ENCODE measurements at regions not wholly inside any gene's neighbourhood (a gene's known extent, or its start where the extent isn't known, plus 50 kb on each side); places are given as distances from the start of the nearest gene placed in this dataset.

DNA sequence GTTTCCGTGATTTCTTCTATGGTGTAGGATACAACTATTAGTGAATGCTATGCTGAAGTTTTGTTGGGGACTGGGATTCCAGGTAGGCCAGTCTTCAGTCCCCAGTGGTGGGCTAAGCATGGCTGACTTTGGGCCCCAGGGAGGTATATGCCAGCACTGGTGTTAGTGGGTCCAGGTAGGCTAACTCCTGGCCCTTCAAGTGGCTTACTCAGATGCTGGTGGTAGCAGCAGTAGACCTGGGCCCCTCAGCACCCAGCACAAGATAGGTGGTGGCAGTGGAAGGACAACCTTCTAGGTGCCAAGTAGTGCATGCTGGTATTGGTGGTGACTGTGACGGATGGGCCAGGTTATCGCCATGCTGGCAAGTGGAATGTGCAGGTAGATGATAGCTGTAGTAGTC is 955.1 kb downstream of the TMTC2 start:
- TF ChIP-seq TBP (IDR thresholded peaks at IDR 0.05; ENCODE audit: low read depth, low read length) = no peak
- TF ChIP-seq NANOG (IDR thresholded peaks at IDR 0.05; ENCODE audit: insufficient read depth, low read depth, low read length, poor library complexity, severe bottlenecking) = no peak
- TF ChIP-seq RBBP5 (IDR thresholded peaks at IDR 0.05; ENCODE audit: borderline replicate concordance, low read depth, low read length) = no peak
- TF ChIP-seq EGR1 (IDR thresholded peaks at IDR 0.05; ENCODE audit: borderline replicate concordance, low read depth, low read length) = no peak
- no peak for TF ChIP-seq YY1 (IDR thresholded peaks at IDR 0.05; ENCODE audit: low read depth, low read length)
- no peak for TF ChIP-seq RXRA (IDR thresholded peaks at IDR 0.05; ENCODE audit: insufficient read depth, low read depth, low read length)
- no peak for TF ChIP-seq BRCA1 (IDR thresholded peaks at IDR 0.05; ENCODE audit: low read depth, low read length)
- no peak for TF ChIP-seq POU5F1 (IDR thresholded peaks at IDR 0.05; ENCODE audit: low read depth, low read length)
- no peak for TF ChIP-seq CHD2 (IDR thresholded peaks at IDR 0.05; ENCODE audit: low read length)
- no peak for TF ChIP-seq ZNF274 (IDR thresholded peaks at IDR 0.05; ENCODE audit: borderline replicate concordance, extremely low read depth, low read length)
- no peak for TF ChIP-seq EP300 (IDR thresholded peaks at IDR 0.05; ENCODE audit: borderline replicate concordance in 1 of 2, low read depth in 2 of 2, low read length in 2 of 2)
- no peak for TF ChIP-seq JUND (IDR thresholded peaks at IDR 0.05; ENCODE audit: low read length)
- TF ChIP-seq GABPA (IDR thresholded peaks at IDR 0.05; ENCODE audit: borderline replicate concordance, insufficient read depth, low read length) = no peak
- no peak for TF ChIP-seq SP1 (IDR thresholded peaks at IDR 0.05; ENCODE audit: low read depth, low read length)
- H3K56ac ChIP-seq (replicated peaks; ENCODE audit: insufficient read length, low read depth, low read length) = no peak overlapping the region
- POLR2A ChIA-PET (ENCODE audit: partially characterized antibody) = no interaction called here
- no peak overlapping the region for H2BK15ac ChIP-seq (ENCODE audit: low read length)
- DNase-seq (ENCODE audit: low read depth in 1 of 2, low spot score in 2 of 2) (no peak), FAIRE-seq (no peak)
- H2AFZ ChIP-seq (ENCODE audit: low read length) = no peak overlapping the region
- no peak overlapping the region for H3K4ac ChIP-seq (replicated peaks; ENCODE audit: insufficient read length, low read depth, low read length)
- H3K36me3 ChIP-seq (ENCODE audit: control insufficient read depth in 2 of 4, insufficient read depth in 4 of 4, low read length in 3 of 4) = no peaks in the 10 kb centered on the region
- CTCF ChIA-PET (ENCODE audit: partially characterized antibody) = no interaction called here
- H3K9ac ChIP-seq (replicated peaks in 1 of 4; ENCODE audit: extremely low read depth in 1 of 4, low read depth in 3 of 4, low read length in 3 of 4) = no peak overlapping the region
- H2BK120ac ChIP-seq (replicated peaks; ENCODE audit: low read depth, low read length) = no peak overlapping the region
- H3K27me3 ChIP-seq (replicated peaks in 1 of 4; ENCODE audit: control insufficient read depth in 3 of 4, extremely low read depth in 1 of 4, insufficient read depth in 3 of 4, low read length in 3 of 4) = no peaks in the 10 kb centered on the region
- 97% methylated on average over 3 of the region's 3 CpGs; no CpG with 5 or more reads in 1 of the 2 experiments for WGBS, 2 experiments (ENCODE audit: extremely low coverage in 1 of 2, insufficient coverage in 1 of 2, insufficient read length in 1 of 2, insufficient replicate concordance in 2 of 2, low coverage in 1 of 2, low lambda C conversion rate in 2 of 2, missing lambda C conversion rate in 1 of 2)
- H3K79me1 ChIP-seq (ENCODE audit: low read depth, low read length) = no peaks in the 10 kb centered on the region
- H3K4me1 ChIP-seq (replicated peaks in 1 of 4; ENCODE audit: control insufficient read depth in 3 of 4, insufficient read depth in 4 of 4, low read length in 3 of 4) = peaks cover 0 to 4% (median 0%) of the 10 kb centered on the region in 4 experiments; a peak in 1 of 7 replicates
- peak overlapping the region; percentile 48; the same call in 1 of the 2 replicates for H2BK20ac ChIP-seq (ENCODE audit: low read length)
- no peak overlapping the region for H2BK5ac ChIP-seq (ENCODE audit: low read depth, low read length)
- no peaks in the 10 kb centered on the region for H3K9me3 ChIP-seq (ENCODE audit: insufficient read depth in 2 of 2, low read depth in 1 of 2, low read length in 1 of 2)
- H2AK5ac ChIP-seq (ENCODE audit: low read depth, low read length) = no peak overlapping the region
- no peak overlapping the region for H3K27ac ChIP-seq (ENCODE audit: low read depth, low read length)
- H3K23me2 ChIP-seq (ENCODE audit: low read depth, low read length) = no peaks in the 10 kb centered on the region
- no peak overlapping the region for H3K23ac ChIP-seq (ENCODE audit: insufficient read length)
- H3K79me2 ChIP-seq (ENCODE audit: control insufficient read depth in 1 of 2, insufficient read depth in 2 of 2, low read length in 2 of 2) = no peaks in the 10 kb centered on the region
- no peak overlapping the region for H3K18ac ChIP-seq (ENCODE audit: extremely low read depth, low read length)
- no peaks in the 10 kb centered on the region for H4K20me1 ChIP-seq (replicated peaks in 1 of 2; ENCODE audit: control insufficient read depth in 1 of 2, insufficient read depth in 2 of 2, low read length in 2 of 2)
- H4K5ac ChIP-seq (ENCODE audit: insufficient read length, low read depth, low read length) = no peak overlapping the region
- H4K91ac ChIP-seq (replicated peaks; ENCODE audit: insufficient read length, low read length) = peak overlapping the region; percentile 65
- no peak overlapping the region for H2BK12ac ChIP-seq (ENCODE audit: low read depth, low read length)
- no peak overlapping the region for H3K4me3 ChIP-seq (ENCODE audit: extremely low read depth in 1 of 4, insufficient read depth in 2 of 4, low read depth in 3 of 4, low read length in 4 of 4)
- no peak overlapping the region for H3K14ac ChIP-seq (ENCODE audit: insufficient read length)
- H4K8ac ChIP-seq (ENCODE audit: extremely low read depth, insufficient read depth, low read length) = peak overlapping the region; percentile 57; the same call in 1 of the 2 replicates
- H3K4me2 ChIP-seq (ENCODE audit: insufficient read depth in 1 of 2, low read depth in 2 of 2, low read length in 2 of 2) = no peak overlapping the region

All from H1 (cell line).